ENCODE measurements at regions not wholly inside any gene's neighbourhood (a gene's known extent, or its start where the extent isn't known, plus 50 kb on each side); places are given as distances from the start of the nearest gene placed in this dataset.

DNA sequence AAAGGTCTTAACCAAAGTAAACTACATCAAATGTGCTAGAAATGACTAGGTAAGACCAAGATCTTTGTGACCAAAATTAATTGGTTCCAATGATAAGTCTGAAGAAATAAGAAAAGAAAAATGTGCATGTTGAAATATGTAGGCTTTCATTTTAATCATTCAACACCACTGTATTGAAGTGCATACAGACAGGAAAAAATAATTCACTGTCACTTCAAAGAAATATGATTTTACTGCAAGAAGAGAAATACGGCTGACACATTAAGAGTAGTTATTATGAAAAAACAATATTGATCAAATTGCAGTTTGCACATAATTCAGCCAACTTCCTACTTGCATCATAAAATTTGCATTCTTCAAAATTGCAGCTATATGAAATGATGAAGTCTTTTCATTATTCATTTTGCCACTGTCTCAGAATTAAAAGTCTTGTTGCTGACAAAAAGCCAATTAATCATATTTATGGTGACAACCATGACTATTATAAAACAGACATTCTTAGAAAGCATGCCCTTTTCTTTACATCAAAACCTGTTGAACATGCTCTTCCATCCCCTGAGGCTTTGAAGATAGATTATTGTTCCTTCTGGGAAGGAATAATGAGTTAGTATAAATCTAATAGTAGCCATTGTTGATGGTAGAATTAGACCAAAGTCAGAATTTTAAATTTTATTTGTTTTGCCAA, 405.9 kb upstream of the MAD2L1 start:
- Mint-ChIP-seq H3K27ac (no peak overlapping the region), H3K27me3 (no peaks in the 10 kb centered on the region), H3K36me3 (no peaks in the 10 kb centered on the region), H3K9me3 (no peaks in the 10 kb centered on the region), H3K4me1 (no peaks in the 10 kb centered on the region), H3K4me3 (no peak overlapping the region)
- no peak for DNase-seq
- CTCF ChIA-PET, result no interaction called here
- no peak for ATAC-seq (replicated peaks in 1 of 4)
- Histone ChIP-seq H3K4me3 (ENCODE audit: control insufficient read depth in 1 of 2, extremely low read depth in 1 of 2, low read length in 1 of 2) (no peak overlapping the region), H3K4me1 (ENCODE audit: control insufficient read depth in 1 of 2, extremely low read depth in 1 of 2, insufficient read depth in 2 of 2, low read length in 2 of 2) (no peaks in the 10 kb centered on the region), H3K9me3 (no peaks in the 10 kb centered on the region), H3K27ac (ENCODE audit: low read length) (no peak overlapping the region), H3K27me3 (replicated peaks in 1 of 2; ENCODE audit: control insufficient read depth in 2 of 2, extremely low read depth in 1 of 2, insufficient read depth in 2 of 2, low read length in 1 of 2) (no peaks in the 10 kb centered on the region), H3K36me3 (ENCODE audit: control insufficient read depth in 2 of 2, extremely low read depth in 1 of 2, insufficient read depth in 1 of 2, low read length in 1 of 2) (no peaks in the 10 kb centered on the region)
- WGBS (ENCODE audit: insufficient coverage), result no CpG with 5 or more reads among the region's 1 CpG
- POLR2A ChIA-PET, result interaction anchor here in 1 of 2 donors (0.7 kb wide), 1 partner anchor 155 kb away, joined by 3 read pairs; no protein-coding TSS in a partner anchor

DNA sequence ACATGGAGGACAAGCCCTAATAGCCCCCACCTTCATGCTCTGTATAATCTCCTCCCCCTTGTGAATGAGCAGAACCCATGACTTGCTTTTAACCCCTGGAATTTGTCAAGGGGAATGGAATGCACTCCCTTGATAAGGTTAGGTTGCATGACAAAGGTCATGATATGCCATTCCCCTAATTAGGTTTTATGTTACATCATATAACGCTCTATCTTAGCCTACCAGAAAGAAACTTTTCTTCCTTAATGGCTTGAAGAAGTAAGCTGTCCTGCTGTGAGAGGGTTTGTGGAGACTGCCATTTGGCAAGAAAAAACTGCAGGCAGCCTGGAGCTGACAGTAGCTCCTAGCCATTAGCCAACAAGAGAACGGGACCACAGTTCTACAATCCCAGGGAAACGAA, 399.8 kb upstream of the MAD2L1 start:
- Mint-ChIP-seq H3K9me3 (peaks cover 5 to 15% (median 9%) of the 10 kb centered on the region in 3 donors), H3K27me3 (no peaks in the 10 kb centered on the region)
- POLR2A ChIA-PET, result no interaction called here

DNA sequence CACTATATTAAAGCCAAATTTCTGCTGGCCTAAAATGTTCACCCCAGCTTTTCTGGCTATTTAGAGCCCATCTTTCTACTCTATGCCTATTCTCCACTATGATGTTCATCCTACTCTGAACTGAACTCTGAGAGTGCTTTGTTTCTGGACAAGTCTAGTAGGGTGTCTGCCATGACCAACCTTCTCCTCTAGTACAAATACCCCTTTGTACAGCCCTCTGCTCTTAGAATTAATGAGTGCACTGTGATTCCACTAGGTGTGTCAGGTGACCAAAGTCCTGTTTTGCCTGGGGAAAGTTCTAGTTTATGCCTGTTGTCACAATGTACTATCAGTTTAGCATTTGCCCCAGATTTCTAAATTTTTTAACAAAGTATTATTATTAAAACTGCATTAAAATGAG, 388.1 kb upstream of the MAD2L1 start:
- Histone ChIP-seq H3K27ac (ENCODE audit: low read length) (no peak overlapping the region), H3K4me3 (ENCODE audit: control insufficient read depth in 1 of 2, extremely low read depth in 1 of 2, low read length in 1 of 2) (no peak overlapping the region), H3K9me3 (no peaks in the 10 kb centered on the region), H3K36me3 (ENCODE audit: control insufficient read depth in 2 of 2, extremely low read depth in 1 of 2, insufficient read depth in 1 of 2, low read length in 1 of 2) (no peaks in the 10 kb centered on the region), H3K4me1 (ENCODE audit: control insufficient read depth in 1 of 2, extremely low read depth in 1 of 2, insufficient read depth in 2 of 2, low read length in 2 of 2) (no peaks in the 10 kb centered on the region), H3K27me3 (replicated peaks in 1 of 2; ENCODE audit: control insufficient read depth in 2 of 2, extremely low read depth in 1 of 2, insufficient read depth in 2 of 2, low read length in 1 of 2) (no peaks in the 10 kb centered on the region)
- H3K9me3 Mint-ChIP-seq, result no peaks in the 10 kb centered on the region
- DNase-seq (no peak), ATAC-seq (replicated peaks in 1 of 4) (no peak)
- H3K4me3 Mint-ChIP-seq, result no peak overlapping the region
- H3K27ac Mint-ChIP-seq, result no peak overlapping the region
- no peaks in the 10 kb centered on the region for H3K36me3 Mint-ChIP-seq
- H3K4me1 Mint-ChIP-seq, result no peaks in the 10 kb centered on the region
- POLR2A ChIA-PET, result no interaction called here
- H3K27me3 Mint-ChIP-seq, result peaks cover 5 to 6% of the 10 kb centered on the region in 2 donors
- CTCF ChIA-PET, result no interaction called here

More for the DNA sequence above, 399.8 kb upstream of the MAD2L1 start:
- H3K9me3 ChIP-seq, result no peaks in the 10 kb centered on the region
- H3K4me1 ChIP-seq (ENCODE audit: control insufficient read depth in 1 of 2, extremely low read depth in 1 of 2, insufficient read depth in 2 of 2, low read length in 2 of 2), result no peaks in the 10 kb centered on the region
- no peak overlapping the region for H3K4me3 ChIP-seq (ENCODE audit: control insufficient read depth in 1 of 2, extremely low read depth in 1 of 2, low read length in 1 of 2)
- CTCF ChIA-PET, result no interaction called here
- Mint-ChIP-seq H3K4me3 (no peak overlapping the region), H3K27ac (no peak overlapping the region), H3K36me3 (no peaks in the 10 kb centered on the region), H3K4me1 (no peaks in the 10 kb centered on the region)
- no peaks in the 10 kb centered on the region for H3K27me3 ChIP-seq (replicated peaks in 1 of 2; ENCODE audit: control insufficient read depth in 2 of 2, extremely low read depth in 1 of 2, insufficient read depth in 2 of 2, low read length in 1 of 2)
- DNase-seq (no peak), ATAC-seq (replicated peaks in 1 of 4) (no peak)
- no CpG with 5 or more reads among the region's 3 CpGs for WGBS (ENCODE audit: insufficient coverage)
- no peak overlapping the region for H3K27ac ChIP-seq (ENCODE audit: low read length)
- H3K36me3 ChIP-seq (ENCODE audit: control insufficient read depth in 2 of 2, extremely low read depth in 1 of 2, insufficient read depth in 1 of 2, low read length in 1 of 2), result no peaks in the 10 kb centered on the region

DNA sequence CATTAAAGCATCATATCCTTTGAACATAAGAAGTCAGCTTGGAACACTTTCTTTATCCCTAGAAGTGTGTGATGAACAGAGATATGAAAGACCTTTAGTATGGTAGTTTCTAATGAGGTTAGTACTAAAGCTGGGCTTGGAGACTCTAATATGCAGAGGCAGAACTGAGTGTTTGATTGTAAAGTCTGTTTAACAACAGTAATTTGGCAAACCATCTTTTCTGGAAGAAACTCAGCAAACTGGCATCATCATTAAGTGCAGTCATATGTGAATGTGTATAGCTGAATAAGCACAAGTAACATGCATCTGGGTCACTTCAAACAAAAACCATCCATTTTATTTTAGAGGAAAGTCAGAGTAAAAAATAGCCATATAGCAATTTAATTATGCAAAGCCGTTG, 385.9 kb upstream of the MAD2L1 start:
- Histone ChIP-seq H3K27me3 (replicated peaks in 1 of 2; ENCODE audit: control insufficient read depth in 2 of 2, extremely low read depth in 1 of 2, insufficient read depth in 2 of 2, low read length in 1 of 2) (no peaks in the 10 kb centered on the region), H3K27ac (ENCODE audit: low read length) (no peak overlapping the region), H3K36me3 (ENCODE audit: control insufficient read depth in 2 of 2, extremely low read depth in 1 of 2, insufficient read depth in 1 of 2, low read length in 1 of 2) (no peaks in the 10 kb centered on the region), H3K4me1 (ENCODE audit: control insufficient read depth in 1 of 2, extremely low read depth in 1 of 2, insufficient read depth in 2 of 2, low read length in 2 of 2) (no peaks in the 10 kb centered on the region), H3K9me3 (no peaks in the 10 kb centered on the region), H3K4me3 (ENCODE audit: control insufficient read depth in 1 of 2, extremely low read depth in 1 of 2, low read length in 1 of 2) (no peak overlapping the region)
- Mint-ChIP-seq H3K4me3 (no peak overlapping the region), H3K9me3 (no peaks in the 10 kb centered on the region), H3K27ac (no peak overlapping the region), H3K4me1 (no peaks in the 10 kb centered on the region), H3K36me3 (no peaks in the 10 kb centered on the region), H3K27me3 (peaks cover 5 to 12% of the 10 kb centered on the region in 2 donors)
- ChIA-PET POLR2A (no interaction called here), CTCF (no interaction called here)
- WGBS (ENCODE audit: insufficient coverage), result no CpG with 5 or more reads among the region's 1 CpG
- ATAC-seq (replicated peaks in 1 of 4) (no peak), DNase-seq (no peak)

DNA sequence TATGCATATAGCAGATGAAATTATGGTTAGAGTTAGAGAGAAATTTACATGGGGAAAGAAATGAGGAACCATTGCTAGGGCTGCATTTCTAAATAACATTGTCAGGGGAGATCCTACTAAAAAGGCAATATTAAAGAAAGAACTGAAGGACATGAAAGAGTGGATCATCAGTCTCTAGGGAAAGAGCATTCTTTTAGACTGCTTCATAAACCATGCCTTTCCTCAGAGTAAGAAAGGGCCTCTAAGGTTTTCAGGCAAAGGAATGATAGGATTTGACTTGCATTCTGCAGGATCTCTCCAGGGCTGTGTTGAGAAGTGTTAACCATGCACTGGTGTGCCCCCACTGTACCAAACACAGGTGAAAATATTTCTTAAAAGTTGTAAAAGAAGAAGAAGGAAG, 385.4 kb upstream of the MAD2L1 start:
- Mint-ChIP-seq H3K27me3 (peaks cover 5 to 12% of the 10 kb centered on the region in 2 donors), H3K4me3 (no peak overlapping the region), H3K27ac (no peak overlapping the region), H3K4me1 (no peaks in the 10 kb centered on the region), H3K36me3 (no peaks in the 10 kb centered on the region), H3K9me3 (no peaks in the 10 kb centered on the region)
- CTCF ChIA-PET, result no interaction called here
- POLR2A ChIA-PET, result no interaction called here
- Histone ChIP-seq H3K4me3 (ENCODE audit: control insufficient read depth in 1 of 2, extremely low read depth in 1 of 2, low read length in 1 of 2) (no peak overlapping the region), H3K36me3 (ENCODE audit: control insufficient read depth in 2 of 2, extremely low read depth in 1 of 2, insufficient read depth in 1 of 2, low read length in 1 of 2) (no peaks in the 10 kb centered on the region), H3K27me3 (replicated peaks in 1 of 2; ENCODE audit: control insufficient read depth in 2 of 2, extremely low read depth in 1 of 2, insufficient read depth in 2 of 2, low read length in 1 of 2) (no peaks in the 10 kb centered on the region), H3K27ac (ENCODE audit: low read length) (no peak overlapping the region), H3K4me1 (ENCODE audit: control insufficient read depth in 1 of 2, extremely low read depth in 1 of 2, insufficient read depth in 2 of 2, low read length in 2 of 2) (no peaks in the 10 kb centered on the region), H3K9me3 (no peaks in the 10 kb centered on the region)
- DNase-seq (no peak), ATAC-seq (replicated peaks in 1 of 4) (no peak)

DNA sequence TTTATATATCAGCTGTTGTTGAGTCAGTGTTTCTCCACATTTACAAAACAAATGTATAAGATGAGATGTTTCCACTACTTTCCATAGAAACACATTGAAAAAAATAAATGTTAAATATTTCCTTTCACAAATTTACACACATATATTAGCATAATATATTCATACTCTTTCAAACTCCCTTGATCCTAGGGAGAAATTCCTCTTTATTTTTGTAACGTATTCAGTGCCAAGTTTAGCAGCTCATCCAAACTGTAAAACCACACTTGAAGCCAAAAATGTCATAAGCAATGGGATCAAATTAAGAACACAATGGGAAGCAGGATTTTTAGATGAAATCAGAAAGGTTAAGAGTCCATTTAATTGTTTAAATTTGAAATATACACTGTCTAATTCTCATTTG, 381.1 kb upstream of the MAD2L1 start:
- ChIA-PET POLR2A (no interaction called here), CTCF (no interaction called here)
- peaks cover 2 to 12% of the 10 kb centered on the region in 2 donors for H3K27me3 Mint-ChIP-seq
- H3K27ac Mint-ChIP-seq, result no peak overlapping the region
- Histone ChIP-seq H3K4me1 (ENCODE audit: control insufficient read depth in 1 of 2, extremely low read depth in 1 of 2, insufficient read depth in 2 of 2, low read length in 2 of 2) (no peaks in the 10 kb centered on the region), H3K9me3 (no peaks in the 10 kb centered on the region), H3K27ac (ENCODE audit: low read length) (no peak overlapping the region), H3K4me3 (ENCODE audit: control insufficient read depth in 1 of 2, extremely low read depth in 1 of 2, low read length in 1 of 2) (no peak overlapping the region), H3K36me3 (ENCODE audit: control insufficient read depth in 2 of 2, extremely low read depth in 1 of 2, insufficient read depth in 1 of 2, low read length in 1 of 2) (no peaks in the 10 kb centered on the region), H3K27me3 (replicated peaks in 1 of 2; ENCODE audit: control insufficient read depth in 2 of 2, extremely low read depth in 1 of 2, insufficient read depth in 2 of 2, low read length in 1 of 2) (peaks cover 0 to 3% of the 10 kb centered on the region in 2 experiments)
- no peaks in the 10 kb centered on the region for H3K9me3 Mint-ChIP-seq
- no peaks in the 10 kb centered on the region for H3K36me3 Mint-ChIP-seq
- WGBS (ENCODE audit: insufficient coverage), result no CpG with 5 or more reads among the region's 1 CpG
- DNase-seq (no peak), ATAC-seq (replicated peaks in 1 of 4) (no peak)
- no peaks in the 10 kb centered on the region for H3K4me1 Mint-ChIP-seq
- H3K4me3 Mint-ChIP-seq, result no peak overlapping the region

DNA sequence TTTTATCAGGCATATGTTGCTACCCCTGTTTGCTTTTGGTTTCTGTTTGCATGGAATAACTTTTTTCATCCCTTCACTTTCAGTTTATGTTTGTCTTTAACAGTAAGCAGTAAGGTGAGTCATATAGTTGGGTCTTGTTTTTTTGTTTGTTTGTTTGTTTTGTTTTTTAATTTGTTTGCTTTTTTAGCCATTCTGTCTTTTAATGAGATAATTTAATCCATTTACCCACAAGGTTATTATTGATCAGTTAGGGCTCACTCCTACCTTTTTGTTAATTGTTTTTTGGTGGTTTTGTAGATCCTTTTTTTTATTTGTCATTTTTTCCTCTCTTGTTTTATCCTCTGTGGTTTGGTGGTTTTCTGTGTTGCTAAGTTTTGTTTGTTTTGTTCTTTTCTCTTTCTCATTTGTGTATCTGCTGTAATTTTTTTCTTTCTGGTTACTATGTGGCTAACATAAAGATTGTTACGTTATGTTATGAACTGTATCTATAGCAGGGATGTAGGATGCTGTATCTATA, 379.5 kb upstream of the MAD2L1 start:
- peaks cover 2 to 7% of the 10 kb centered on the region in 2 donors for H3K27me3 Mint-ChIP-seq
- H3K27ac Mint-ChIP-seq, result no peak overlapping the region
- DNase-seq, result no peak
- H3K4me1 ChIP-seq (ENCODE audit: control insufficient read depth in 1 of 2, extremely low read depth in 1 of 2, insufficient read depth in 2 of 2, low read length in 2 of 2), result no peaks in the 10 kb centered on the region
- H3K4me3 Mint-ChIP-seq, result no peak overlapping the region
- no peak overlapping the region for H3K27ac ChIP-seq (ENCODE audit: low read length)
- H3K9me3 ChIP-seq, result no peaks in the 10 kb centered on the region
- ChIA-PET CTCF (no interaction called here), POLR2A (no interaction called here)
- H3K4me3 ChIP-seq (ENCODE audit: control insufficient read depth in 1 of 2, extremely low read depth in 1 of 2, low read length in 1 of 2), result no peak overlapping the region
- no CpG with 5 or more reads among the region's 1 CpG for WGBS (ENCODE audit: insufficient coverage)
- H3K9me3 Mint-ChIP-seq, result no peaks in the 10 kb centered on the region
- H3K4me1 Mint-ChIP-seq, result no peaks in the 10 kb centered on the region
- H3K36me3 ChIP-seq (ENCODE audit: control insufficient read depth in 2 of 2, extremely low read depth in 1 of 2, insufficient read depth in 1 of 2, low read length in 1 of 2), result no peaks in the 10 kb centered on the region
- no peak for ATAC-seq (replicated peaks in 1 of 4)
- no peaks in the 10 kb centered on the region for H3K36me3 Mint-ChIP-seq
- H3K27me3 ChIP-seq (replicated peaks in 1 of 2; ENCODE audit: control insufficient read depth in 2 of 2, extremely low read depth in 1 of 2, insufficient read depth in 2 of 2, low read length in 1 of 2), result peaks cover 0 to 3% of the 10 kb centered on the region in 2 experiments
